SK-N-MC (cell line): ENCODE measurements at regions not wholly inside any gene's neighbourhood (a gene's known extent, or its start where the extent isn't known, plus 50 kb on each side); places are given as distances from the start of the nearest gene placed in this dataset.

Experiments used
- EZH2 ChIP-seq: fragments of 200-600 bp; sonication (generic); IDR thresholded peaks from one replicate; pipeline ENCODE4 v1.6.1; 2017; ENCODE audit warnings: antibody characterized with exemption
- FOXP2 ChIP-seq: optimal IDR thresholded peaks from 2 replicates; pipeline ENCODE3; 2011; ENCODE audit warnings: mild to moderate bottlenecking, moderate library complexity; ENCODE audit not compliant: insufficient read depth; ENCODE audit errors: extremely low read length, control extremely low read depth
- POLR2AphosphoS5 ChIP-seq: IDR thresholded peaks from 2 replicates; pipeline ENCODE4 v1.6.1; 2012; ENCODE audit warnings: mild to moderate bottlenecking, low read depth, low read length, borderline replicate concordance

DNA sequence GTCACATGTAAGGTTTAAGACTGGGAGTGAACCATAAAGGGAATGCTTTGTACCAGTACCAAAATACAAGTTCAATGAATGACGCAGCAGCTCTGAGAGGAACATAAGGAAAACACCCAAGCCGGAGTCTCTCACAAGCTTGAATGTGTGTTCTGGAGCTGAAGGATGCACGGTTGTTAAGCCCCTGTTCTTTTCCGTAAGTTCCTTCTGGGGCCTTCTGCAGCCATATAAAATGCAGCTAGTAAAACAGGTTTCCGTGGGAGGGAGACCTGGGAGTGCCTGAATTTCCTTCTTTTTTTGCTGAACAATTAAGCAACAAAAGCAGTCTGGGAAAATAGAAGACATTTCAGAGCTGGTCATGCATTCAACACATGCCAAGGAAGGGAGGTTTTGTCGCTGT, 73.2 kb upstream of the JAG1 start:
- TF ChIP-seq EZH2, result no peak
- TF ChIP-seq POLR2AphosphoS5, result no peak
- no peak for TF ChIP-seq FOXP2
